IMR-90 (cell line): ENCODE measurements at regions not wholly inside any gene's neighbourhood (a gene's known extent, or its start where the extent isn't known, plus 50 kb on each side); places are given as distances from the start of the nearest gene placed in this dataset.

ENCODE experiments used
- ATAC-seq: fragments of 200-7000 bp; cut with Tn5 transposase; 2 replicates; pipeline ENCODE4 v1.9.1; 2020; ENCODE audit warnings: low read depth, mild to moderate bottlenecking, moderate library complexity
- BruUV-seq: library from RNA; stranded (reverse); fragments of 400-500 nt; replicated peaks from 2 replicates; lab custom pipeline; 2021; lab: Mats Ljungman, UMichigan
- CTCF ChIA-PET: fragments of 300-600 bp; formaldehyde crosslinking; extraction: SDS; loops from one replicate; lab custom pipeline; 2021; ENCODE audit warnings: antibody characterized with exemption; lab: Yijun Ruan, JAX
- POLR2A ChIA-PET: fragments of 300-600 bp; sonication (Branson Sonifier 250); formaldehyde crosslinking; loops from one replicate; lab custom pipeline; 2022; ENCODE audit warnings: antibody characterized with exemption; ENCODE audit not compliant: unreplicated experiment; lab: Charles Lee
- DNase-seq: peaks from one replicate; pipeline ENCODE4 v3.0.0; 2013
- H2AFZ ChIP-seq: replicated peaks from 2 replicates; pipeline ENCODE3; 2013; ENCODE audit warnings: low read length, mild to moderate bottlenecking; ENCODE audit not compliant: poor library complexity
- H2AK5ac ChIP-seq: 2 replicates; pipeline ENCODE4 v1.6.1; 2013; ENCODE audit warnings: low read depth, low read length, inconsistent platforms
- H2AK9ac ChIP-seq: replicated peaks from 2 replicates; pipeline ENCODE3; 2013; ENCODE audit warnings: mild to moderate bottlenecking, low read depth, low read length, moderate library complexity; ENCODE audit not compliant: poor library complexity
- H2BK120ac ChIP-seq: 2 replicates; pipeline ENCODE4 v1.6.1; 2013; ENCODE audit warnings: low read depth, low read length, inconsistent platforms
- H2BK15ac ChIP-seq: 3 replicates; pipeline ENCODE4 v1.6.1; 2013; ENCODE audit warnings: low read depth, low read length, inconsistent platforms
- H2BK20ac ChIP-seq: 2 replicates; pipeline ENCODE4 v1.6.1; 2013; ENCODE audit warnings: low read depth, mild to moderate bottlenecking, inconsistent platforms, low read length, moderate library complexity
- H2BK5ac ChIP-seq: 2 replicates; pipeline ENCODE4 v1.6.1; 2013; ENCODE audit warnings: mild to moderate bottlenecking, low read depth, low read length, inconsistent platforms; ENCODE audit not compliant: poor library complexity, severe bottlenecking
- H3K14ac ChIP-seq: replicated peaks from 2 replicates; pipeline ENCODE4 v1.6.1; 2013; ENCODE audit warnings: low read depth, low read length, inconsistent platforms
- H3K18ac ChIP-seq: 2 replicates; pipeline ENCODE4 v1.6.1; 2013; ENCODE audit warnings: low read depth, low read length, control low read depth
- H3K23ac ChIP-seq: 2 replicates; pipeline ENCODE4 v1.6.1; 2013; ENCODE audit warnings: low read depth, low read length, inconsistent platforms
- H3K27ac ChIP-seq: 2 replicates; pipeline ENCODE4 v1.5.1; 2013; ENCODE audit warnings: mild to moderate bottlenecking, control low read depth, low read length; ENCODE audit not compliant: insufficient read depth
- H3K27me3 ChIP-seq: 2 replicates; pipeline ENCODE4 v1.6.1; 2013; ENCODE audit warnings: low read length; ENCODE audit not compliant: control insufficient read depth, insufficient read depth
- H3K36me3 ChIP-seq: 2 replicates; pipeline ENCODE4 v1.6.1; 2013; ENCODE audit warnings: low read length, mixed read lengths; ENCODE audit not compliant: control insufficient read depth, insufficient read depth
- H3K4ac ChIP-seq: 2 replicates; pipeline ENCODE4 v1.6.1; 2013; ENCODE audit warnings: low read depth, low read length, inconsistent platforms
- H3K4me1 ChIP-seq: 2 replicates; pipeline ENCODE4 v1.6.1; 2013; ENCODE audit warnings: low read length, mixed read lengths; ENCODE audit not compliant: control insufficient read depth, insufficient read depth
- H3K4me2 ChIP-seq: 2 replicates; pipeline ENCODE4 v1.6.1; 2013; ENCODE audit warnings: low read depth, mild to moderate bottlenecking, control low read depth, low read length, moderate library complexity
- H3K4me3 ChIP-seq: 2 replicates; pipeline ENCODE4 v1.5.1; 2013; ENCODE audit warnings: low read depth, mild to moderate bottlenecking, control low read depth, low read length, moderate library complexity; ENCODE audit not compliant: insufficient read depth
- H3K56ac ChIP-seq: 2 replicates; pipeline ENCODE4 v1.6.1; 2013; ENCODE audit warnings: low read length, inconsistent platforms; ENCODE audit not compliant: insufficient read depth; ENCODE audit errors: extremely low read depth
- H3K79me1 ChIP-seq, 2 experiments: 2 replicates each; pipeline ENCODE4 v1.6.1; 2013; ENCODE audit warnings: low read length in 2 of 2, inconsistent platforms in 1 of 2, low read depth in 1 of 2
- H3K9ac ChIP-seq: 2 replicates; pipeline ENCODE4 v1.6.1; 2013; ENCODE audit warnings: low read depth, low read length, control low read depth
- H3K9me1 ChIP-seq: 2 replicates; pipeline ENCODE4 v1.6.1; 2013; ENCODE audit warnings: low read length, inconsistent platforms; ENCODE audit not compliant: insufficient read depth
- H3K9me3 ChIP-seq: 2 replicates; pipeline ENCODE4 v1.6.1; 2013; ENCODE audit warnings: low read length; ENCODE audit not compliant: control insufficient read depth, insufficient read depth
- H4K20me1 ChIP-seq: 2 replicates; pipeline ENCODE4 v1.6.1; 2013; ENCODE audit warnings: low read length, inconsistent platforms; ENCODE audit not compliant: insufficient read depth
- H4K5ac ChIP-seq: 2 replicates; pipeline ENCODE4 v1.6.1; 2013; ENCODE audit warnings: mild to moderate bottlenecking, low read depth, low read length, control low read depth
- H4K8ac ChIP-seq, 2 experiments: 2 replicates each; pipeline ENCODE4 v1.6.1; 2013; ENCODE audit warnings: low read depth in 2 of 2, low read length in 2 of 2, control low read depth in 1 of 2, inconsistent platforms in 1 of 2
- H4K91ac ChIP-seq: 2 replicates; pipeline ENCODE4 v1.6.1; 2013; ENCODE audit warnings: low read depth, low read length, inconsistent platforms; ENCODE audit not compliant: insufficient read depth
- RAD21 ChIP-seq: IDR thresholded peaks from 2 replicates; pipeline ENCODE4 v1.6.1; 2012; ENCODE audit warnings: low read length, improper control_type of control experiment
- RFX5 ChIP-seq: IDR thresholded peaks from 2 replicates; pipeline ENCODE4 v1.8.0; 2012; ENCODE audit warnings: low read depth, mild to moderate bottlenecking, low read length, moderate library complexity
- SMC3 ChIP-seq: fragments of 150-350 bp; IDR thresholded peaks from 2 replicates; pipeline ENCODE4 v1.6.1; 2016; ENCODE audit warnings: low read depth, mild to moderate bottlenecking, antibody characterized with exemption, low read length, moderate library complexity
- dilution Hi-C: fragments of 300-500 bp; cut with HindIII; formaldehyde crosslinking; loops from one replicate; pipeline ENCODE4 v1.14.3; 2018; ENCODE audit warnings: low sequenced_read_pairs; ENCODE audit not compliant: unreplicated experiment
- in situ Hi-C: fragments of 300-500 bp; cut with MboI; formaldehyde crosslinking; loops from 3 replicates; pipeline ENCODE4 v1.14.3; 2019; ENCODE audit warnings: low sequenced_read_pairs, inconsistent platforms, mixed read lengths
- intact Hi-C: fragments of 100-400 bp; cut with micrococcal nuclease; formaldehyde crosslinking; loops from 2 replicates; pipeline ENCODE4 v1.10.0; 2022
- TF ChIP-seq, protein P1 (sequence below): conservative IDR thresholded peaks from 2 replicates; pipeline ENCODE4 v1.5.1; 2012; ENCODE audit warnings: mild to moderate bottlenecking, low read depth, low read length, improper control_type of control experiment

DNA sequence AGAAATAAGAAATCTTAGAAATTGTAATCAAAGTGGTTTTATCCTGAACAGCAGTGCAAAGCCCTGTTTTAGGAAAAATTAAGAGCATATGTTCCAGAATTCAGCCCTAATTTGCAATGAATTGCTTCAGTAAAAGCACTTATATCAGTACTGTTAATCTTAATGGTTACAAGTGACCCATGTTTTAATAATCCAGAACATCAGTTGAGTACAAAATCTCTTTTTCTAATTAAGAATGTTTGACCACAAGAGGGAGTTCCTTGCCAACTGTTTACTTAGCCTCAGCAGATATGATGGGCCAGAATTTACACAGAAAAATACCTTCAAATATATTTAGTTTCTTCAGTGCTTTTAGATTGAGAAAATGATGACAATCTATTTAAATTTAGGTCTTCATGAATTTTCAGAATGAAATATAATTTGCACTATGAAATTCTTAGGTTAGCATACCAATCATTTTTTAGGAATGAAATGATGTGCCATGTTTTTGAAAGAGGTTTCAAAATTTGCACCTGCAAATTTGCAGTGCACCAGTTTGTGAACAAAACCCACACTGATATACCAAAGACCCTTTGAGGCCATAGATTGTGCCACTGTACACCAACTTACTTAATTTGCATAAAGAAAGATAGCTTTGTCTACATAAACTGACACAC, 926.3 kb upstream of the ARRDC3 start:
- Histone ChIP-seq H4K5ac (no peak overlapping the region), H3K36me3 (no peaks in the 10 kb centered on the region), H3K4me2 (no peak overlapping the region), H3K14ac (no peak overlapping the region), H3K27ac (no peak overlapping the region), H2BK120ac (no peak overlapping the region), H3K9ac (no peak overlapping the region), H3K56ac (no peak overlapping the region), H3K4me3 (no peak overlapping the region), H4K91ac (no peak overlapping the region), H2BK15ac (no peak overlapping the region), H2BK5ac (no peak overlapping the region), H2BK20ac (no peak overlapping the region), H4K8ac (no peak overlapping the region), H3K27me3 (no peaks in the 10 kb centered on the region), H3K23ac (no peak overlapping the region), H3K4ac (no peak overlapping the region), H2AK5ac (no peak overlapping the region), H2AFZ (no peak overlapping the region), H2AK9ac (no peak overlapping the region), H3K9me3 (no peaks in the 10 kb centered on the region), H3K9me1 (no peaks in the 10 kb centered on the region), H4K20me1 (no peaks in the 10 kb centered on the region), H3K18ac (no peak overlapping the region), H3K79me1 (no peaks in the 10 kb centered on the region), H3K4me1 (no peaks in the 10 kb centered on the region)
- dilution Hi-C loops (no loop called here), intact Hi-C loops (loop anchor here (2.0 to 5.0 kb wide), 3 partner anchors 381 to 1271 kb away; partner anchors contain the start of gene NR2F1-AS1), in situ Hi-C loops (loop anchor here (25.0 kb wide), 4 partner anchors 778 to 1603 kb away; partner anchors contain the start of genes NR2F1 and NR2F1-AS1)
- ATAC-seq (peak; percentile 74), DNase-seq (peak; percentile 59)
- no TSS peak for BruUV-seq
- ChIA-PET CTCF (no interaction called here), POLR2A (no interaction called here)
- TF ChIP-seq SMC3 (peak; percentile 74), RAD21 (peak; percentile 77), RFX5 (no peak)
- TF ChIP-seq, protein P1, sequence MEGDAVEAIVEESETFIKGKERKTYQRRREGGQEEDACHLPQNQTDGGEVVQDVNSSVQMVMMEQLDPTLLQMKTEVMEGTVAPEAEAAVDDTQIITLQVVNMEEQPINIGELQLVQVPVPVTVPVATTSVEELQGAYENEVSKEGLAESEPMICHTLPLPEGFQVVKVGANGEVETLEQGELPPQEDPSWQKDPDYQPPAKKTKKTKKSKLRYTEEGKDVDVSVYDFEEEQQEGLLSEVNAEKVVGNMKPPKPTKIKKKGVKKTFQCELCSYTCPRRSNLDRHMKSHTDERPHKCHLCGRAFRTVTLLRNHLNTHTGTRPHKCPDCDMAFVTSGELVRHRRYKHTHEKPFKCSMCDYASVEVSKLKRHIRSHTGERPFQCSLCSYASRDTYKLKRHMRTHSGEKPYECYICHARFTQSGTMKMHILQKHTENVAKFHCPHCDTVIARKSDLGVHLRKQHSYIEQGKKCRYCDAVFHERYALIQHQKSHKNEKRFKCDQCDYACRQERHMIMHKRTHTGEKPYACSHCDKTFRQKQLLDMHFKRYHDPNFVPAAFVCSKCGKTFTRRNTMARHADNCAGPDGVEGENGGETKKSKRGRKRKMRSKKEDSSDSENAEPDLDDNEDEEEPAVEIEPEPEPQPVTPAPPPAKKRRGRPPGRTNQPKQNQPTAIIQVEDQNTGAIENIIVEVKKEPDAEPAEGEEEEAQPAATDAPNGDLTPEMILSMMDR: peak; percentile 66
